ENCODE measurements at regions not wholly inside any gene's neighbourhood (a gene's known extent, or its start where the extent isn't known, plus 50 kb on each side); places are given as distances from the start of the nearest gene placed in this dataset.

GRCh38 chr3:18791752-18792151 lies 356.6 kb upstream of the KCNH8 start:
- TF ChIP-seq EZH2 (IDR thresholded peaks at IDR 0.05; ENCODE audit: insufficient read depth, poor library complexity, severe bottlenecking): no peak
- TF ChIP-seq EZH2phosphoT487 (IDR thresholded peaks at IDR 0.05; ENCODE audit: insufficient read depth, low read depth): no peak

Measured in GM23248 (cell line).